Mesendoderm (in vitro differentiated cells): ENCODE measurements at regions not wholly inside any gene's neighbourhood (a gene's known extent, or its start where the extent isn't known, plus 50 kb on each side); places are given as distances from the start of the nearest gene placed in this dataset.

ENCODE experiments used
- DNase-seq: peaks from one replicate; pipeline ENCODE4 v3.0.0; 2013
- H2AK5ac ChIP-seq: 2 replicates; pipeline ENCODE4 v1.6.1; 2013; ENCODE audit warnings: low read length, inconsistent platforms
- H2BK120ac ChIP-seq: 2 replicates; pipeline ENCODE4 v1.6.1; 2013; ENCODE audit warnings: low read depth, mild to moderate bottlenecking, low read length, moderate library complexity, mixed read lengths
- H2BK15ac ChIP-seq: replicated peaks from 2 replicates; pipeline ENCODE4 v1.6.1; 2013; ENCODE audit warnings: low read depth, mild to moderate bottlenecking, moderate library complexity
- H2BK5ac ChIP-seq: 2 replicates; pipeline ENCODE4 v1.6.1; 2013; ENCODE audit warnings: low read length, inconsistent platforms
- H3K18ac ChIP-seq: 2 replicates; pipeline ENCODE4 v1.6.1; 2013; ENCODE audit warnings: mild to moderate bottlenecking, low read length, mixed read lengths
- H3K23ac ChIP-seq: one replicate; pipeline ENCODE4 v1.6.1; 2013; ENCODE audit warnings: low read length
- H3K27ac ChIP-seq: 2 replicates; pipeline ENCODE4 v1.5.1; 2013; ENCODE audit warnings: low read depth, mild to moderate bottlenecking, inconsistent platforms, low read length, moderate library complexity
- H3K27me3 ChIP-seq: 2 replicates; pipeline ENCODE4 v1.6.1; 2013; ENCODE audit warnings: low read length, control low read depth, mild to moderate bottlenecking, inconsistent platforms; ENCODE audit not compliant: insufficient read depth, poor library complexity
- H3K36me3 ChIP-seq: 2 replicates; pipeline ENCODE4 v1.6.1; 2013; ENCODE audit warnings: low read length, inconsistent platforms; ENCODE audit not compliant: control insufficient read depth, insufficient read depth
- H3K4ac ChIP-seq: one replicate; pipeline ENCODE4 v1.6.1; 2013; ENCODE audit warnings: low read depth, mild to moderate bottlenecking, low read length, moderate library complexity
- H3K4me1 ChIP-seq: 2 replicates; pipeline ENCODE4 v1.6.1; 2013; ENCODE audit warnings: low read depth, low read length, inconsistent platforms; ENCODE audit not compliant: control insufficient read depth
- H3K4me2 ChIP-seq: 2 replicates; pipeline ENCODE4 v1.6.1; 2013; ENCODE audit warnings: low read length
- H3K4me3 ChIP-seq: 2 replicates; pipeline ENCODE4 v1.5.1; 2013; ENCODE audit warnings: mild to moderate bottlenecking, low read length
- H3K56ac ChIP-seq: one replicate; pipeline ENCODE4 v1.6.1; 2013; ENCODE audit warnings: low read length
- H3K79me1 ChIP-seq: 2 replicates; pipeline ENCODE4 v1.6.1; 2013; ENCODE audit warnings: low read length, inconsistent platforms
- H3K79me2 ChIP-seq: 2 replicates; pipeline ENCODE4 v1.6.1; 2013; ENCODE audit warnings: mild to moderate bottlenecking, low read length; ENCODE audit not compliant: control insufficient read depth, insufficient read depth
- H3K9ac ChIP-seq: 2 replicates; pipeline ENCODE4 v1.6.1; 2013; ENCODE audit warnings: low read length, inconsistent platforms
- H4K5ac ChIP-seq: one replicate; pipeline ENCODE4 v1.6.1; 2013; ENCODE audit warnings: low read length
- H4K8ac ChIP-seq: one replicate; pipeline ENCODE4 v1.6.1; 2013; ENCODE audit warnings: low read depth, mild to moderate bottlenecking, control low read depth, low read length, moderate library complexity
- WGBS: extraction: QIAGEN DNeasy Blood & Tissue Kit; methylation state at CpG from one replicate; pipeline ENCODE4 v1.1.7; 2013; ENCODE audit warnings: low lambda C conversion rate, missing lambda C conversion rate; ENCODE audit not compliant: insufficient coverage; ENCODE audit errors: extremely low coverage; 5-methylcytosine and 5-hydroxymethylcytosine counted together

GRCh38 chr2:192957425-192957824 is 762.7 kb upstream of the TMEFF2 start:
- Histone ChIP-seq H3K27ac (no peak overlapping the region), H2BK15ac (no peak overlapping the region), H3K27me3 (no peaks in the 10 kb centered on the region), H3K18ac (no peak overlapping the region), H3K56ac (no peak overlapping the region), H2AK5ac (no peak overlapping the region), H3K9ac (no peak overlapping the region), H4K8ac (no peak overlapping the region), H3K79me2 (no peaks in the 10 kb centered on the region), H3K4me3 (no peak overlapping the region), H3K79me1 (no peaks in the 10 kb centered on the region), H3K4ac (no peak overlapping the region), H3K36me3 (no peaks in the 10 kb centered on the region), H2BK120ac (no peak overlapping the region), H3K23ac (no peak overlapping the region), H3K4me1 (no peaks in the 10 kb centered on the region), H3K4me2 (no peak overlapping the region), H4K5ac (no peak overlapping the region), H2BK5ac (no peak overlapping the region)
- no CpG with 5 or more reads among the region's 5 CpGs for whole genome bisulfite sequencing
- no peak for DNase-seq

- no peak overlapping the region for H2AK5ac ChIP-seq
- no peak overlapping the region for H3K23ac ChIP-seq
- no peak overlapping the region for H3K4ac ChIP-seq
- no peak overlapping the region for H3K9ac ChIP-seq
- H2BK120ac ChIP-seq: no peak overlapping the region
- H4K5ac ChIP-seq: no peak overlapping the region
- no peak for DNase-seq
- no peaks in the 10 kb centered on the region for H3K4me1 ChIP-seq
- no peak overlapping the region for H3K18ac ChIP-seq
- H3K27ac ChIP-seq: no peak overlapping the region
- H4K8ac ChIP-seq: no peak overlapping the region
- no peak overlapping the region for H2BK15ac ChIP-seq
- no peak overlapping the region for H2BK5ac ChIP-seq
- WGBS: no CpG with 5 or more reads among the region's 1 CpG
- H3K36me3 ChIP-seq: no peaks in the 10 kb centered on the region
- no peaks in the 10 kb centered on the region for H3K79me1 ChIP-seq
- no peak overlapping the region for H3K56ac ChIP-seq
- no peaks in the 10 kb centered on the region for H3K27me3 ChIP-seq
- no peak overlapping the region for H3K4me2 ChIP-seq
- H3K79me2 ChIP-seq: no peaks in the 10 kb centered on the region
- H3K4me3 ChIP-seq: no peak overlapping the region
Measured at GRCh38 chr2:192953116-192953515, 758.4 kb upstream of the TMEFF2 start.

- Histone ChIP-seq H3K27ac (no peak overlapping the region), H3K79me1 (no peaks in the 10 kb centered on the region), H3K4me3 (no peak overlapping the region), H2BK5ac (no peak overlapping the region), H3K56ac (no peak overlapping the region), H4K8ac (no peak overlapping the region), H2BK15ac (no peak overlapping the region), H2AK5ac (no peak overlapping the region), H4K5ac (no peak overlapping the region), H3K18ac (no peak overlapping the region), H3K23ac (no peak overlapping the region), H2BK120ac (no peak overlapping the region), H3K4me1 (no peaks in the 10 kb centered on the region), H3K27me3 (no peaks in the 10 kb centered on the region), H3K9ac (no peak overlapping the region), H3K4ac (no peak overlapping the region), H3K79me2 (no peaks in the 10 kb centered on the region), H3K36me3 (no peaks in the 10 kb centered on the region), H3K4me2 (no peak overlapping the region)
- no CpG with 5 or more reads among the region's 2 CpGs for WGBS
- DNase-seq: no peak
Measured at GRCh38 chr2:192952245-192952644, 757.5 kb upstream of the TMEFF2 start.

- Histone ChIP-seq H3K36me3 (no peaks in the 10 kb centered on the region), H2AK5ac (no peak overlapping the region), H3K4me1 (no peaks in the 10 kb centered on the region), H3K27me3 (no peaks in the 10 kb centered on the region), H3K4me2 (no peak overlapping the region), H3K79me2 (no peaks in the 10 kb centered on the region), H2BK15ac (no peak overlapping the region), H3K23ac (no peak overlapping the region), H3K27ac (no peak overlapping the region), H3K79me1 (no peaks in the 10 kb centered on the region), H3K9ac (no peak overlapping the region), H3K18ac (no peak overlapping the region), H2BK5ac (no peak overlapping the region), H3K4me3 (no peak overlapping the region), H4K5ac (no peak overlapping the region), H3K4ac (no peak overlapping the region), H4K8ac (no peak overlapping the region), H3K56ac (no peak overlapping the region), H2BK120ac (no peak overlapping the region)
- WGBS: no CpG with 5 or more reads among the region's 3 CpGs
- no peak for DNase-seq
Measured at GRCh38 chr2:192948316-192948715, 753.6 kb upstream of the TMEFF2 start.

- no peak overlapping the region for H3K4ac ChIP-seq
- no peak overlapping the region for H3K4me3 ChIP-seq
- H2BK120ac ChIP-seq: no peak overlapping the region
- H2BK5ac ChIP-seq: no peak overlapping the region
- no peak overlapping the region for H3K18ac ChIP-seq
- no peak overlapping the region for H3K56ac ChIP-seq
- H4K5ac ChIP-seq: no peak overlapping the region
- H4K8ac ChIP-seq: no peak overlapping the region
- no peaks in the 10 kb centered on the region for H3K4me1 ChIP-seq
- H3K27me3 ChIP-seq: no peaks in the 10 kb centered on the region
- H3K23ac ChIP-seq: no peak overlapping the region
- H3K4me2 ChIP-seq: no peak overlapping the region
- no peak overlapping the region for H3K27ac ChIP-seq
- no peak overlapping the region for H2BK15ac ChIP-seq
- H3K79me1 ChIP-seq: no peaks in the 10 kb centered on the region
- no peaks in the 10 kb centered on the region for H3K36me3 ChIP-seq
- no peak overlapping the region for H3K9ac ChIP-seq
- DNase-seq: no peak
- no peak overlapping the region for H2AK5ac ChIP-seq
- no CpG with 5 or more reads among the region's 1 CpG for WGBS
- H3K79me2 ChIP-seq: no peaks in the 10 kb centered on the region
Measured at GRCh38 chr2:192947352-192947751, 752.6 kb upstream of the TMEFF2 start.

- H3K56ac ChIP-seq: no peak overlapping the region
- H3K18ac ChIP-seq: no peak overlapping the region
- H3K27ac ChIP-seq: no peak overlapping the region
- no peak overlapping the region for H4K8ac ChIP-seq
- H3K23ac ChIP-seq: no peak overlapping the region
- H3K79me2 ChIP-seq: no peaks in the 10 kb centered on the region
- H2BK120ac ChIP-seq: no peak overlapping the region
- DNase-seq: peak; percentile 21
- WGBS: no CpG with 5 or more reads among the region's 1 CpG
- no peaks in the 10 kb centered on the region for H3K79me1 ChIP-seq
- H4K5ac ChIP-seq: no peak overlapping the region
- H3K4ac ChIP-seq: no peak overlapping the region
- no peak overlapping the region for H2BK5ac ChIP-seq
- H3K4me1 ChIP-seq: no peaks in the 10 kb centered on the region
- H2BK15ac ChIP-seq: no peak overlapping the region
- H3K4me2 ChIP-seq: no peak overlapping the region
- H3K9ac ChIP-seq: no peak overlapping the region
- no peaks in the 10 kb centered on the region for H3K27me3 ChIP-seq
- no peak overlapping the region for H2AK5ac ChIP-seq
- no peaks in the 10 kb centered on the region for H3K36me3 ChIP-seq
- no peak overlapping the region for H3K4me3 ChIP-seq
Measured at GRCh38 chr2:192940767-192941166, 746.0 kb upstream of the TMEFF2 start.
